Stomach (tissue), 4 donors: ENCODE measurements at regions not wholly inside any gene's neighbourhood (a gene's known extent, or its start where the extent isn't known, plus 50 kb on each side); places are given as distances from the start of the nearest gene placed in this dataset.

Experiments used
- CTCF ChIP-seq, 7 experiments: fragments of 450-650 bp in 4 of 7; fragments of 200-600 bp in 3 of 7; sonication (generic) in 3 of 7; IDR thresholded peaks; one replicate each; pipeline ENCODE4 v1.5.1; 2016 to 2019; ENCODE audit warnings: antibody characterized with exemption in 7 of 7, control low read depth in 2 of 7, mild to moderate bottlenecking in 1 of 7
- POLR2A ChIP-seq, 4 donors: fragments of 450-650 bp; IDR thresholded peaks; one replicate each; pipeline ENCODE4 v1.6.1; 2016; ENCODE audit warnings: antibody characterized with exemption in 4 of 4, control low read depth in 2 of 4, mild to moderate bottlenecking in 1 of 4, moderate library complexity in 1 of 4
- POLR2AphosphoS5 ChIP-seq, 3 donors: sonication (generic); formaldehyde crosslinking; IDR thresholded peaks; one replicate each; pipeline ENCODE4 v1.6.1; 2016; ENCODE audit warnings: antibody characterized with exemption in 3 of 3

GRCh38 chr1:87666681-87667080 is 338.0 kb downstream of the LMO4 start:
- TF ChIP-seq CTCF (IDR thresholded peaks at IDR 0.05) (no peak), POLR2A (IDR thresholded peaks at IDR 0.05) (no peak), POLR2AphosphoS5 (IDR thresholded peaks at IDR 0.05) (no peak)
